ENCODE measurements at regions not wholly inside any gene's neighbourhood (a gene's known extent, or its start where the extent isn't known, plus 50 kb on each side); places are given as distances from the start of the nearest gene placed in this dataset.

DNA sequence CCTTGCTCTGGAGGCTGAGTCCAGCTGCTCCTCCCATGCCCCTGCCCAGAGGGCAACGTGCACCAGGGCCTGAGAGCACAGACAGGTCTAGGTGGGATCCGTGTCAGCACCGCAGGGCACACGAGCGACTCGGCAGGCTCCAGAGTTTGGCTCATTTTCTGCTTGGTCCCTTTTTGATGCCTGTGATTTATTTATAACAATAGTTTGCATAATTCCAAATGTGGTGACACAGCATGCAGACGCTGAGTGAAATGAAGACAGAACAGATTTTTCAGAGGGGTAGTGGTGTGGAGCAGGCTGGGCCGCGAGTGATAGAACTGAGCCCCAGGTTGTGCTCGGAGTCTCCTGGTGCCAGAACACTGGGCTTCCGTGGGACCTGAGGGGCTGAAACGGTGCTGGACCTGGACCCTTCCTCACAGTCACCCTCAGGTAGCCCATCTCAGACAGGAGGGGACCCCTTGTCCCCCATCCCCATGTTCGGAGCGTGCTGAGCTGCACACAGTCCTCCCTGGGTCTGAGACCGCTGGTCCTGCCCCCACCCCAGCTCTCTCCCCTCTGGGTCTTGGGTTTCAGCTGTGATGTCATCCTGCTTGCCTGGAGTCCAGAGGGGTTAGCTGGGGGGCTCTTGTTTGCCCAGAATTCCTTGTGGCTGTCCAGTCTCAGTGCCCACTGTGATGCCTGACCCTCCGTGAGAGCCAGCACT, 95.9 kb downstream of the METRNL start:
- no peak overlapping the region for H3K4me3 ChIP-seq (ENCODE audit: control insufficient read depth, low read depth, low read length)

DNA sequence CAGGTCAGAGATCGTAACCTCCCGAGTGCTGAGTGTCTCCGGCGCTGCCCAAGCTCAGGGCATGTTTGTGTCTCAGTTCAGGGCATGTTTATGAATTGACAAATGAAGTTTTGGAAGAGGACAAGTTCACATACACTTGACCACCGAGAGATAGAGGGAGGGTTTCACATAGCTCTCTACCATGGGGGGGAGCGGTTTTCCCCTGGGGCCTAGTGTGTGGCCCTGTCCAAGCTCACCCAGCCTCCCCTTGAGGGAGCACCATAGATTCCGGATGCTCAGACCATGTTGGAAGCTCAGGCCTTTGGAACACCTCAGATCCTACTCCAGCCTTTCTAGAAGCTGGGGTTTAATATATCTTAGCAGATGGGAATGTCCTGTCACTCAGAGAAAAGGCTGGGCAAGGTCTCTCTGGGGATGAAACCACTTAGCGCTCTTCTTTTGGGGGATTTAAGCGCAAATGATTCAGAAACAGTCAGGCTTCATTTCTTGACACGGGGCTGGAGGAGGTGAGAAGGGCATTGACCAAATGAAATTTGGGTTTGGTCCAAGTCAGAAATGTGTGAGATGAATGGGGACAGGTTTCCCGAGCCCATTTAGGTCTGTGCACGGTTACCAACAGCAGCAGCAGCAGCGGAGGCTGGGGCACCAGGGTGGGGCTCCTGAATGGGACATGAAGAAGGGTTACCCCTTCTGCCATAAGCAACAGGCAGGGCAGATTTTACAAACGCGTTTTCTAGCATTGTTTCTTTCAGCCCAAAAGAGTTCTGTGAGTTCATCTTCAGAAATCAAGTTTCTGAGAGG, 96.6 kb downstream of the METRNL start:
- TF ChIP-seq, protein P1, sequence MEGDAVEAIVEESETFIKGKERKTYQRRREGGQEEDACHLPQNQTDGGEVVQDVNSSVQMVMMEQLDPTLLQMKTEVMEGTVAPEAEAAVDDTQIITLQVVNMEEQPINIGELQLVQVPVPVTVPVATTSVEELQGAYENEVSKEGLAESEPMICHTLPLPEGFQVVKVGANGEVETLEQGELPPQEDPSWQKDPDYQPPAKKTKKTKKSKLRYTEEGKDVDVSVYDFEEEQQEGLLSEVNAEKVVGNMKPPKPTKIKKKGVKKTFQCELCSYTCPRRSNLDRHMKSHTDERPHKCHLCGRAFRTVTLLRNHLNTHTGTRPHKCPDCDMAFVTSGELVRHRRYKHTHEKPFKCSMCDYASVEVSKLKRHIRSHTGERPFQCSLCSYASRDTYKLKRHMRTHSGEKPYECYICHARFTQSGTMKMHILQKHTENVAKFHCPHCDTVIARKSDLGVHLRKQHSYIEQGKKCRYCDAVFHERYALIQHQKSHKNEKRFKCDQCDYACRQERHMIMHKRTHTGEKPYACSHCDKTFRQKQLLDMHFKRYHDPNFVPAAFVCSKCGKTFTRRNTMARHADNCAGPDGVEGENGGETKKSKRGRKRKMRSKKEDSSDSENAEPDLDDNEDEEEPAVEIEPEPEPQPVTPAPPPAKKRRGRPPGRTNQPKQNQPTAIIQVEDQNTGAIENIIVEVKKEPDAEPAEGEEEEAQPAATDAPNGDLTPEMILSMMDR (IDR thresholded peaks at IDR 0.05; ENCODE audit: control insufficient read depth, insufficient read depth, low read depth, low read length, missing control alignments) = no peak
- no peak overlapping the region for H3K4me3 ChIP-seq (ENCODE audit: control insufficient read depth, low read depth, low read length)
- no peak for DNase-seq (ENCODE audit: low read depth)

More for the DNA sequence above, 95.9 kb downstream of the METRNL start:
- TF ChIP-seq, protein P1 (IDR thresholded peaks at IDR 0.05; ENCODE audit: control insufficient read depth, insufficient read depth, low read depth, low read length, missing control alignments) = no peak
- DNase-seq (ENCODE audit: low read depth) = no peak

DNA sequence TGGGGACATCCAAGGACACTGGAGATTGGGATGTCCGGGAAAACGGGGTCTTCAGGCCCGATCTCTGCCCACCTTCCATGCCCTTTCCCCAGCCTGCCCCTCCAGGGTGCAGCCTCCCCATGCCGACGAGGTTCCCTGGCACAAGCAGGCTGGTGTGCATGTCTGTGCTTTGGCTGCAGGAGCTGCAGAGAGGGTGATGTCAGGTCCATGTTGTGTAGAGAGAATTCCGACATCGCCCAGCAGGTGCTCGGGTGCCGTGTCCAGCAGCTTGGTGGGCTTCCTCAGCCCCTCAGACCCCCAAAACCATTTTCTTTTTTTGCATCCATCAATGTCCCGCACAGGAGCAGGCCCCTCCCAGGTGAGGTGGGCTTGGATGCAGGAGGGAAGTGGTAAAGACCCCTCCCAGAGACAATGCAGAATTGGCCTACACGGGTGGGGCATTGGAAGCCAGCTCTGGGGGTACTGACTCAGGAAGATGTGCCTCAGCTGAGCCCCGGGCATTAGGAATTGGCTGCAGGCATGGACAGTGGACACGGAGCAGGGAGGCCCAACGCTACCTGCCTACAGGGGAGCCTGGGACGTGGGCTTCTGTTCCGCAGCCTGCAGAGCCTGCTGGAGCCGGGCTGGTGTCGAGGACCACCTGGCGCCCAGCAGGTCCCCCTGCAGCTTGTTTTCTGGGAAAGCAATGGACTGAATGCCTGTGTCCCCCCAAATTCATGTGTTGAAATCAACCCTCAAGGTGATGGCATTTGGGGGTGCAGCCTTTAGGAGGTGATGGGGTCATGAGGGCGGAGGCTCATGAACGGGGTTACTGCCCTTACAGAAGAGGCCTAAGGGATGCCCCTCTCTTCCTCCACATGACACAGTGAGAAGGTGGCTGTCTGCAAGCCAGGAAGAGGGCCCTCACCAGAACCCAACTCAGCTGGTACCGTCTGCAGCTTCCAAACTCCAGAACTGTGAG, 97.5 kb downstream of the METRNL start:
- TF ChIP-seq, protein P1 (IDR thresholded peaks at IDR 0.05; ENCODE audit: control insufficient read depth, insufficient read depth, low read depth, low read length, missing control alignments) = no peak
- H3K4me3 ChIP-seq (ENCODE audit: control insufficient read depth, low read depth, low read length) = no peak overlapping the region
- DNase-seq (ENCODE audit: low read depth) = no peak

DNA sequence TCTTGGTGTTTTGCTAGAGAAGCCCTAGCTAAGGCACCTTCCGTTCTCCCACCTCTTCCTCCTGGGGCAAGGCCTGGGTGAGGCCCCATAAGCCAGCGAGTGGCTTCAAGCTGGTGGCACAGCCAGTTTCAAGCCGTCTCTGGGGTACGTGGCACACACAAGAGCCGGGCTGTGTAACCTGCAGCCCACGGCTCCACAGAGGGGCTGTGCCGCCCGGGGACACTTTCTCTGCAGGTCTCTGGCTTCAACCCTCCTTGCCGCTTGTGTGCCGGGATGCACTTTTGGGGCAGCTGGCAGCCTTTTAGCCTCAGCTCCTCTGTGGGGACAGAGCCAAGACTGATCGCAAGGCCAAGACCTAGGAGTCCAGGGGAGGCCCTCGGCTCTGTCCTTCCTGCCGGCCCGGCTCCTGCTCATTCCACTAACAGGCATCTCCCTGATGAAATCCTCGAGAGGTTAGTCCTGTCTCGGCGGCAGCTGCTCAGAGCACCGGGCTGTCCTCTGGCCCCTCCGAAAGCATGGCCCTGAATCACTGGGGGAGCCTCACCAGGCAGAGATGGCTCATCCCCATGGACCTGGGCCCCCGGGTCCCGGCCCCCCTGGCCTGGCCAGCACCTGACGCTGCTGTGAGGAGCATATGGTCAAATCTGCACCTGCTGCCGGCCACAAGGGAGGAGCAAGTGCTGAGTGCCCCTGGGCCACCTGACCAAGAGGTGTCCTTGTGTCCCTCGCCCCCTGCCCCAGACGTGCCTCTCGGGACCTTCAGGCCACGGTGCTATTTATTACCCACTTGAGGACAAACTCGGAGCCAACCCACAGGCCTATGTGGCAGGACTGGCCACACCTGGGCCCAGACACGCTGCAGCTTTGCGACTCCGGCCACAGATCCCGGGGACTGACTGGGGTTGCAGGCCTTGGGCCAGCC, 98.5 kb downstream of the METRNL start:
- no peak for DNase-seq (ENCODE audit: low read depth)
- TF ChIP-seq, protein P1 (IDR thresholded peaks at IDR 0.05; ENCODE audit: control insufficient read depth, insufficient read depth, low read depth, low read length, missing control alignments) = no peak
- no peak overlapping the region for H3K4me3 ChIP-seq (ENCODE audit: control insufficient read depth, low read depth, low read length)

DNA sequence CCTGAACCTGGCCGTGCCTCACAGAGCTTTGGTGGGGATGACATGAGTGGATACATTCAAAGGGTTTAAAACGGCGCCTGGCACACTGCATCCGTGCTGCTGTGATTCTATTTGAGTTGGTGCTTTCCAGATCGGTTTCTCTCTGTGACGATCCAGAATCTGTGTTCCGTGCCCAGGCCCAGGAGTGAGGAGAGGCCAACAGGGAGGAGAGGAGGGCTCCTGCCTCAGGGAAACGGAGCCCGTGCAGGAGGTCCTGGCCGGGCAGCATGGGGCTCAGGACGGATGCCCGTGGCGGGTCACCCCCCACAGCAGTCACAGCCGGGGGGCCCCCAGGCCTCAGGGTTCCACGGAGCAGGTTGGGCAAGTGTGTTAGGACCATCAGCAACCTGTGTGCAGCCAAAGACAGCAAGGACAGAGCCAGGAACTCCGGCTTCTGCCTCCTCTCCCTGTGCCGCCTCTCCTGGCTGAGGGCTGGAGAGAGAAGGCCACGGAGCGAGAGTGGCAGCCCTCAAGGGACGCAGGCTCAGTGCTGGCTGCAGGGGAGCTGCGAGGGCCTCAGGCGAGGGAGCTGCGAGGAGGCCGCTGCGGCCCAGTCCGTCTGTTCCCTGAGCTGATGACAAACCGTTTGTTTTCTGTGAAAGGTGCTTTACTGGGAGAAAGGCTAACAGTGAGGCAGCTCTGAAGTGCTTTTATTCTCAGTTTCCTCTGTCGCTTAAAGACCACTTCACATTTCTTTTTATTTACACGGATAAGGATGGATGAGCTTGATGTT, 99.3 kb downstream of the METRNL start:
- no peak for DNase-seq (ENCODE audit: low read depth)
- TF ChIP-seq, protein P1 (IDR thresholded peaks at IDR 0.05; ENCODE audit: control insufficient read depth, insufficient read depth, low read depth, low read length, missing control alignments) = no peak
- H3K4me3 ChIP-seq (ENCODE audit: control insufficient read depth, low read depth, low read length) = no peak overlapping the region
